GM08714 (cell line): ENCODE measurements at regions not wholly inside any gene's neighbourhood (a gene's known extent, or its start where the extent isn't known, plus 50 kb on each side); places are given as distances from the start of the nearest gene placed in this dataset.

Experiments used
- H3K4me3 ChIP-seq: fragments of 200-500 bp; sonication (Bioruptor generic); 2 replicates; pipeline ENCODE4 v1.5.1; 2014; ENCODE audit warnings: mild to moderate bottlenecking, low read length, inconsistent platforms
- ZNF274 ChIP-seq: IDR thresholded peaks from 2 replicates; pipeline ENCODE4 v1.6.1; 2012; ENCODE audit warnings: mild to moderate bottlenecking, low read depth, low read length

DNA sequence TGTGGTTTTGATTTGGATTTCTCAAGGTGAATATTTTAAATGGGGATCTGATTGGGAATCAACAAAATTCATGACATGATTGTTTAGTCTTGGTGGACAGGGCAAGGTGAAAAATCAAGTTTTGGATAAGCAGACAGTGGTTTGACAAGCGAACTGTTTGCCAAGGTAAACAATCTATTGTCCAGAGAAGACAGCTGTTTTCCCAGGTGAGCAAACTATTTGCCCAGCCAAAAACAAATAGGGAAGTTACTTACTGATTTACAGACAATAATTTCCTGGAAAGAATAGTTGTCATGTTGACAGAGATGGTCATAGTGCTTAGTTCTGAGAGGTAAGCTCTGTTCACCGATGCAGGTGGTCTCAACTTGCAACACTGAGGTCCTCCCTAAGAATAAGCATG is 94.0 kb upstream of the STEAP1B start:
- no peak for TF ChIP-seq ZNF274
- H3K4me3 ChIP-seq, result no peak overlapping the region

DNA sequence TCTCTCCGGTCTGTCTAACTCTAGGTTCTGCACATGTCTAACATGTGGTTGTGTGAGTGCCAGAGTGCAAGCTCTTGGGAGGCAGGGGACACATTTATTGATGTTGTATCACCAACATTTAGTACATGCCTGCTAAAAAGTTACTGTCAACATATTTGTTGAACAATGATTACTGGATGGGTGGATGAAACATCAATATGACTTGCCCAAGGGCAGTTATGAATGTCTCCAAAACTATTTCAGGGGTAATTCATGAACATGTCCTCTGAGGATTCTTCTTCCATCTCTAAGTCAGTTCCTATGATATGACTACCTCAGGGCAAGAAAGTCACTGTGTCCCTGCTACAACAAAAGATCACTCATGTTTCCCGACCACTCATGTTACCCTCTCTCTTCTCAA is 91.3 kb upstream of the STEAP1B start:
- TF ChIP-seq ZNF274, result no peak

DNA sequence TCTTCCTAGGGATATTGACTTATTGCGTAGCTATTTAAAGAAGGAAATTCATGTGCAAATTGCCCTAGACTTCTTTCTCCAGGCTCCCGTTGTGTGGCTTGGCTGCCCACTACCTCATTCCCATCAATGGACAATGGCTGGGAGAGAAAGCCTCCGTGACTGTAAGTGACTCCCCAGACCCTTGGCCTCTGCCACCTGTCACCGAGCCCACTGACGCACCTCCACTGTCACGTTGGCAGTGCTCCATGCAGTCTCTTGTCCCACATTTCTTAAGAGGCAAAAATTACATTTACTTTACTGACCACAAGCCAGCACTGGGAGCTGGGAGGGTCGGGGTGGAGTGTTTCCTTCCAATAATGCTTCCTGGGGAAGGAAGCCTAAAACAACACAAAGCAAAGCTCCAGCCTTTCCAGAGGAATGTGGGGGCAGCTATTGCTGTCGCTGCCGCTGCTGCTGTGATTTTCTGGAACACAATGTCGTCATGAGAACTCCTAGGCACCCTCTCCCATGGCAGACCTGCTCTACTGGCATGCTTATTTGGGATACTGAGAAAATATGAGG is 89.7 kb upstream of the STEAP1B start:
- no peak overlapping the region for H3K4me3 ChIP-seq
- TF ChIP-seq ZNF274, result no peak

More for the DNA sequence above, 91.3 kb upstream of the STEAP1B start:
- no peak overlapping the region for H3K4me3 ChIP-seq

DNA sequence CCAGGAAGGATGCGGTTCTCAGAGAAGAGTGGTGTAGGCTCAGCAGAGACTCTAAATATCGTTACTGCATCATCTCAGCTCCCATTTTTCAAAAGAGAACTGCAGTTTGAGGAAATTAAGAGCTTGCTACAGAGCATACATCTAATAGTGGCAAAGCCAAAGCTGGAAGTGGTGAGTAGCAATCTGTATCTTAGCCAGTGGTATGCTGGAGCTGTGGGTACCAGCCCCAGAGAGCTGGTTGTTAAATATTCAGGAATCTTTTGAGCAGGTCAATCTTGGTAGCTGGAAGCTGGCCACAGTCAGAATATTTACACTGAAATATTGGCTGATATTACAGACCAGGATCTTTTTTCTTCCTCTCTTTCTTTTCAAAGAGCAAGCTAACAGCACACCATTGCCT is 88.4 kb upstream of the STEAP1B start:
- H3K4me3 ChIP-seq, result no peak overlapping the region; the same call in 1 of the 2 replicates

DNA sequence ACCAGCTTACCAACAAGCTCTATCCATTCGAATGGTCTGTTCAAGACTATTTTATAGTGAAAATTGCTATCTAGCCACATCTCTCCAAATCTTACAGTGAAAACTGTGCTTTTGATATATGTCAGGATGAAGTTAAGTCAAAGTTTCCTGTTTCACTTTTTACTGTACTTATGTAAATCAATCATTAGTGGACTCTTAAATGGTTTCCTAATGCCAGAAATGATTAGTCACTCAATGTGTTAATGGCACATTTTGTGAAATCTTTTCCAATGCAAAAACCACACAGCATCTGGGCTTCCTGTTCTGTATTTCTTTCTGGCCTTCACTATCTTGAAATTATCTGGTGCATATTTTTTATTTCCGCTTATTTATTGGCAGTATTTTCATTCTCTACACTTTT is 87.3 kb upstream of the STEAP1B start:
- H3K4me3 ChIP-seq, result no peak overlapping the region
- no peak for TF ChIP-seq ZNF274

More for the DNA sequence above, 88.4 kb upstream of the STEAP1B start:
- TF ChIP-seq ZNF274, result no peak

DNA sequence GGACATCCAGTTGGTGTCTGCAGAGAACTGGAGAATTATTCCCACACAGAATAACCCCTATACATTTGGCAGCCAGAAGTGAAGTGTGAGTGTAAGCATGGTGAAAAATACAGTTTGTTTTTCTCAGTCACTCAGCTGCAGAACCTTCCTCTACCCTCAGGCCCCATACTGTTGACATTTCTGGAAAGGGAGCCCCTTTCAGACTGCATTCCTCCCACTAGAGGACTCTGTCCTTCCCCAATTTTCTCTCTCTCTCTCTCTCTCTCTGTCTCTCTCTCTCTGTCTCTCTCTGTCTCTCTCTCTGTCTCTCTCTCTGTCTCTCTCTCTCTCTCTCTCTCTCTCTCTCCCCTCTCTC is 86.8 kb upstream of the STEAP1B start:
- TF ChIP-seq ZNF274, result no peak

DNA sequence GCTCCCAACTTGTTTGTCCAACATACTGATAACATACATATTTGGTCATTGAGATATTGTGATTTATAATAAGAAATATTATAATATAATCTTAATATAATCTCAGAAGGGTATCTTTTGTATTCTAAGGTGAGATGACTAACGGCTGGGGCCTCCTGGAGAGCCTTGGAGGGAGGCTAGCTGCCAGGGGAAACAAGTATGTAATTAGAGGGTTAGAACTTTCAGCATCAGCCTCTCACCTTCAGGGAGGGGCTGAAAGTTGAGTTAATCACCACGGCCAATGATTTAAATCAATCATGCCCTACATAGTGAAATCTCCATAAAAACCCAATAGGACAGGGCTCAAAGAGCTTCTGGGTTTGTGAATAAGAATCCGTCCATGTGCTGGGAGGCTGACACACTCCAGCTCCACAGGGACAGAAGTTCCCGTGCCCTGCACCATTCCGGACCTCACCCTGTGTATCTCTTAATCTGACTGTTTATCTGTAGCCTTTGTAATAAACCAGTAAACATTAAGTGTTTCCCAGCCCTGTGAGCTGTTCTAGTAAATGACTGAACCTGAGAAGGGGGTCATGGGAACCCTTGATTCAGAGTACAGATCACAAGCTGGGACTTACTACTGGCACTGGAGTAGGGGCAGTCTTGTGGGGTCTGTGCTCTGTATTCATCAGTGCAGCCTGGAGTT is 86.3 kb upstream of the STEAP1B start:
- no peak overlapping the region for H3K4me3 ChIP-seq
- no peak for TF ChIP-seq ZNF274

More for the DNA sequence above, 86.8 kb upstream of the STEAP1B start:
- no peak overlapping the region for H3K4me3 ChIP-seq

DNA sequence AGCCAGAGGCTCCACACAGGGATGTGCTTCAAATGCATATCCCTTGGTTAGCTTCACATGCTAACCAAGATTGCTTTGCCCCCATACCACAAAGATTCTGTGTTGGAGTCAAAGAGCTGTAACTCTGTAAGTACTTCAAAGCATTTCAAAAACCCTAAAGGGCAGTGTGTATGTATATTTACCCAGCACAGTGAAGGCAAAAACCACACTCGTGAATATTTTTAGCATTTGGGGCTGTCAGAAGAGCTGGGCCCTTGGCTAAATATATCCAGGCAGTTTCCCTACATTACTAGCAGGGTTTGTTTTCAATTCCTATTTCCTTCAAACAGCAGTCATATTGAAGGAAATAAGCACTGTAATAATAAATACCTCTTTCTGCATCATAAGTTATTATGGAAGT is 84.2 kb upstream of the STEAP1B start:
- peak overlapping the region; percentile 16; the same call in 1 of the 2 replicates for H3K4me3 ChIP-seq
- TF ChIP-seq ZNF274, result no peak

DNA sequence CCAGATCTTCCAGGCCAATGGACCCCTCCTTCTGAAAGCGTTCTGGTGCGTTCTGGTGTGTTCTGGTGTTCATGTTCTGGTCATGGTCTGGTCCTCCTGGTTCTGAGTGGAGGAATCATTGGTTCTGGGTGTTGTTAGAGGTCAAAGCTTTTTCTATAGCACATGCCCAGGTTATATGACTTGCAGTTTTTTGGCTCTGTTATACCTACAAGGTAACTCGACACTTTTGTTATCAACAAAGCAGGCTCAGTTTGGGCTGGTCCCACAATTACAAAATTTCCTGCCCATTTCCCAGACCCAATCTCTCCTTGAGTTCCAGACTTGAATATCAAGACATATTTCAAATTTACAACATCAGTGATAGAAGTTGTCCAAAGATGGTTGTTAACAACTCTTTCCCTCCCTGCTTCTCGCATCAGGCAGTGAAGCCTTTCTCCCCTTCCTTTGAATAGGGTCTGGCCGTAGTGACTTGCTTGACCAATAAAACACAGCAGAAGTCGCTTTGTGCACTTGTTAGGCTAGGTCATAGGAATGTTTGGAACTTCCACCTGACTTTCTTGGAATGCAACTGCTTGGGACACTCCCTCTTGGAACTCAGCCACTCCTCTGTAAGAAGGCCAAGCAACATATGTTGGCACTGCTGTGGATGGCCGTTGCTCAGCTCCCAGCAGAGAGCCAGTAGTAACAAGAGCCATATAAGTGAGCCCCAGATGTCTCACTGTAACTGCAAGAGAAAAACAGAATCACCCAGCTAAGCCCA is 83.1 kb upstream of the STEAP1B start:
- H3K4me3 ChIP-seq, result no peak overlapping the region
- TF ChIP-seq ZNF274, result no peak

DNA sequence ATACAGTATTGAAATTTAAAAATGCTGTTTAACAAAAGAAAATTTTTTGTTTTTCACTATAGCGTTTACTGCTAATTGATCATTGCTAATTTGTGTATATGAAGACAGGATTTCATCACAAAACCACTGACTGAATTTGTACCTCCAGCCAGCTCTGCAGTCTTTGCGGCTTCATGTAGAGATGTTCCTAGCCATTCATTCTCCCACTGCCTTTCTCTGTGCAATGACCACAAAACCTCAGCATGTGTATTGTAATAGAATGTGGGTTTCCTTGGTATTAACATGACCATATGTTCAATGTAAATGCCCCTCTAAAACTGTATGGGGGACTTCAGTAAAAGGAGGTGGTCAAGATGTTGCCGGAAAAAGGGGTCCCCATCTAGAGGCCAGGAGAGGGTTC is 81.1 kb upstream of the STEAP1B start:
- no peak overlapping the region for H3K4me3 ChIP-seq
- TF ChIP-seq ZNF274, result no peak

DNA sequence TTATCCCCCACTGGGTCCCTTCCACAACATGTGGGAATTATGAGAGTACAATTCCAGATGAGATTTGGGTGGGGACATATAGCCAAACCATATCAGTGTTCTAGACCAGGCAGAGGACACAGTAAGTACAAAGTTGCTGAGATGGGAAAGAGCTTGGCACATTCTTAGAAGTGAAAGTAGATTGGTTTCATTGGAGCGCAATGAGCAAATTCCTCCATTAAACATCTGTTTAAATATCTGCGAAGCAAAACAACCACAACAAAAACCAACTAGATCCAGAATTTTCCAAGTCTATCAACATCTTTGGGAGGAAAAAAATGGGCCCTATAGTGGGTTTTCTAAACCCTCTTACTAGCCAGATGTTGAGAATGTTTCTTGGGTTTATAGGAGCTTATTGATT is 80.0 kb upstream of the STEAP1B start:
- no peak overlapping the region for H3K4me3 ChIP-seq
- TF ChIP-seq ZNF274, result no peak

DNA sequence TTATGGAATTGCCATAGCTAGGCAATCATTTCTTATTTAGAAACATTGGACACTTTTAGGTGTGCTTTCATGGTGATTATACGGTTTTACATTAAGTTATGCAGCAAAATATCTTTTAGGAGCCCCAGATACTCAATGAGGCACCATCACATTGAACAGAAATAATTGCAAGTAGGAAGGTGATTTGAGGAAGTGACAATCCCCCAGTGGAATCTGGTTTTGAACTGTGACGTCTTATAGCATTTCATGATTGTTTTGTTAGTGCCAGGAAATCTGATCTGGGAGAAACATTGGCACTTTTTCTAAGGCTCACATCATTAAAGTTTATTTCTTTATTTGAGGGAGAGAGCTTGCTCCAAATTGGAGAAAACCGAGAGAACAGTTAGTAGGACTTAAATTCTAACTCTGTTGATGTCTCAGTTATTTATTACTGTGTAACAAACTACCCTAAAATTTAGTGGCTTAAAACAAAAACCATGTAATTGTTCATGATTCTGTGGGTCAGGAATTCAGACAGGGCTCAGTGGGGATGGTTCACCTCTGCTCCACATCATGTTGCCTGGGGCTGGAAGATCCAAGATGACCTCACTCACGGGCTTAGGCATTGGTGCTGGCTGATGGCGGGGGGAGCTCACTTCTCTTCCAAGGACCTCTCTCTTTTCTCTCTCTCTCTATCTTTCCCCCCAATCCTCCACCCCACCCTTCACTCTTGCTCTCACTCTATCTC is 78.2 kb upstream of the STEAP1B start:
- no peak for TF ChIP-seq ZNF274
- no peak overlapping the region for H3K4me3 ChIP-seq

DNA sequence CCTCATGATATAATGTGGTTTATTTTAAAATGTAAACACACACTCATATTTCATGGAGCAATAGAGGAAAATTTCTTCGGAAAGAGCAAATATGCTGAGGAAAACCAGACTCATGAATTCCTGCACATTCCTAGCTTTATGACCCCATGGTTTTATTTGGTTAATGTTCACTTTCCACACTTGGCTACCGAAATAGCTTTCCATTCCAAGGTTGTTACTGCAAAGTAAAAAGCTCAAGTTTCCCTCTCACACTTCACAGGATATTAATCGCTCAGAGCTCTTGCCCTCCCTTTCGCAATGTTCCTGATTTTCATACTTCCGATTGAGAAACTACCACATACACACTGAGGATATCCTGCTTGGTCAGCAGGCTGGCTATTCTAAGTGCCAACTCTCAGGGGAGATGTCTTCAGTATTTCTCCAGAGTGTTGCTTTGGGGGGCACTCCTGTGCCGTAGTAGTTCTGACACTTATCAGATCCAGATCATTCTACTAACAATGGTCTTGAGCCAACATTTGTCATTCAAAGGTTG is 77.5 kb upstream of the STEAP1B start:
- TF ChIP-seq ZNF274, result no peak
- no peak overlapping the region for H3K4me3 ChIP-seq
